Neuronal stem cell (in vitro differentiated cells): ENCODE measurements at regions not wholly inside any gene's neighbourhood (a gene's known extent, or its start where the extent isn't known, plus 50 kb on each side); places are given as distances from the start of the nearest gene placed in this dataset.

Source experiments
- DNase-seq: peaks from one replicate; pipeline ENCODE4 v3.0.0-alpha.2; 2013; ENCODE audit warnings: low spot score
- H2AFZ ChIP-seq: one replicate; pipeline ENCODE4 v1.6.1; 2013; ENCODE audit warnings: mild to moderate bottlenecking, low read length, inconsistent platforms
- H2AK5ac ChIP-seq: 2 replicates; pipeline ENCODE4 v1.6.1; 2013; ENCODE audit warnings: low read depth, mild to moderate bottlenecking, inconsistent platforms, low read length, moderate library complexity, mixed read lengths
- H2BK120ac ChIP-seq: 2 replicates; pipeline ENCODE4 v1.6.1; 2013; ENCODE audit warnings: low read depth, mild to moderate bottlenecking, inconsistent platforms, low read length, moderate library complexity, mixed read lengths
- H2BK12ac ChIP-seq: one replicate; pipeline ENCODE4 v1.6.1; 2013; ENCODE audit warnings: low read length, inconsistent platforms
- H2BK15ac ChIP-seq: 2 replicates; pipeline ENCODE4 v1.6.1; 2013; ENCODE audit warnings: mild to moderate bottlenecking, low read length, inconsistent platforms, mixed read lengths
- H2BK5ac ChIP-seq: one replicate; pipeline ENCODE4 v1.6.1; 2013; ENCODE audit warnings: inconsistent platforms, mild to moderate bottlenecking, low read length, moderate library complexity
- H3K14ac ChIP-seq: one replicate; pipeline ENCODE4 v1.6.1; 2013; ENCODE audit warnings: low read length, inconsistent platforms
- H3K18ac ChIP-seq: 2 replicates; pipeline ENCODE4 v1.6.1; 2013; ENCODE audit warnings: low read length, inconsistent platforms
- H3K23ac ChIP-seq: 2 replicates; pipeline ENCODE4 v1.6.1; 2013; ENCODE audit warnings: low read depth, mild to moderate bottlenecking, mixed read lengths, low read length, inconsistent platforms; ENCODE audit not compliant: poor library complexity
- H3K27ac ChIP-seq: replicated peaks from 3 replicates; pipeline ENCODE4 v1.5.1; 2013; ENCODE audit warnings: low read length, inconsistent platforms
- H3K27me3 ChIP-seq, 3 experiments: 2 replicates each; pipeline ENCODE4 v1.6.1; 2013; ENCODE audit warnings: low read length in 3 of 3, mild to moderate bottlenecking in 2 of 3, inconsistent platforms in 1 of 3, low read depth in 1 of 3, mixed read lengths in 1 of 3, moderate library complexity in 1 of 3; ENCODE audit not compliant: control insufficient read depth in 3 of 3, insufficient read depth in 3 of 3
- H3K36me3 ChIP-seq, 2 donors: replicated peaks in 1 of 2; 2 replicates each; pipeline ENCODE4 v1.6.1; 2013; ENCODE audit warnings: low read length in 2 of 2; ENCODE audit not compliant: control insufficient read depth in 2 of 2, insufficient read depth in 2 of 2
- H3K4ac ChIP-seq: 2 replicates; pipeline ENCODE4 v1.6.1; 2013; ENCODE audit warnings: inconsistent platforms, mild to moderate bottlenecking, low read length, moderate library complexity
- H3K4me1 ChIP-seq, 2 donors: 1 replicate in 1 of 2; 2 replicates in 1 of 2; pipeline ENCODE4 v1.6.1; 2013; ENCODE audit warnings: low read length in 2 of 2, low read depth in 1 of 2; ENCODE audit not compliant: control insufficient read depth in 2 of 2, insufficient read depth in 1 of 2
- H3K4me2 ChIP-seq: one replicate; pipeline ENCODE4 v1.6.1; 2013; ENCODE audit warnings: mild to moderate bottlenecking, low read length, inconsistent platforms; ENCODE audit not compliant: insufficient read depth, poor library complexity, severe bottlenecking
- H3K4me3 ChIP-seq, 2 donors: 2 replicates each; pipeline ENCODE4 v1.5.1; 2013; ENCODE audit warnings: low read length in 2 of 2, mild to moderate bottlenecking in 2 of 2, inconsistent platforms in 1 of 2, moderate library complexity in 1 of 2
- H3K79me1 ChIP-seq: one replicate; pipeline ENCODE4 v1.6.1; 2013; ENCODE audit warnings: low read depth, mild to moderate bottlenecking, inconsistent platforms, low read length, moderate library complexity
- H3K9ac ChIP-seq: one replicate; pipeline ENCODE4 v1.6.1; 2013; ENCODE audit warnings: mild to moderate bottlenecking, low read depth, low read length, inconsistent platforms; ENCODE audit not compliant: poor library complexity
- H3K9me3 ChIP-seq, 2 donors: replicated peaks in 1 of 2; 2 replicates each; pipeline versions ENCODE3 to v1.6.1; 2013; ENCODE audit warnings: low read length in 2 of 2, mild to moderate bottlenecking in 2 of 2, inconsistent platforms in 1 of 2, low read depth in 1 of 2, mixed read lengths in 1 of 2, moderate library complexity in 1 of 2; ENCODE audit not compliant: control insufficient read depth in 2 of 2, insufficient read depth in 1 of 2
- H4K8ac ChIP-seq: one replicate; pipeline ENCODE4 v1.6.1; 2013; ENCODE audit warnings: low read depth, mild to moderate bottlenecking, inconsistent platforms, low read length, moderate library complexity
- H4K91ac ChIP-seq: one replicate; pipeline ENCODE4 v1.6.1; 2013; ENCODE audit warnings: low read length, low read depth, mild to moderate bottlenecking, inconsistent platforms; ENCODE audit not compliant: poor library complexity
- WGBS, 2 donors: extraction: QIAGEN DNeasy Blood & Tissue Kit; methylation state at CpG; one replicate each; pipeline ENCODE4 v1.1.7; 2013; ENCODE audit warnings: missing lambda C conversion rate in 2 of 2, mixed read lengths in 1 of 2; ENCODE audit not compliant: insufficient read length in 2 of 2, insufficient replicate concordance in 1 of 2; ENCODE audit errors: extremely low coverage in 2 of 2; 5-methylcytosine and 5-hydroxymethylcytosine counted together

GRCh38 chrY:8655017-8655416 lies 682.2 kb upstream of the TSPY4 start:
- Histone ChIP-seq H3K79me1 (no peaks in the 10 kb centered on the region), H3K36me3 (no peaks in the 10 kb centered on the region), H3K9me3 (peaks cover 0 to 10% of the 10 kb centered on the region in 2 donors), H2AFZ (no peak overlapping the region), H3K14ac (no peak overlapping the region), H3K27me3 (no peaks in the 10 kb centered on the region), H2BK5ac (no peak overlapping the region), H2BK12ac (no peak overlapping the region), H3K4me1 (no peaks in the 10 kb centered on the region), H3K4me3 (no peak overlapping the region), H4K8ac (no peak overlapping the region), H3K23ac (no peak overlapping the region), H3K9ac (no peak overlapping the region), H3K4ac (no peak overlapping the region), H2AK5ac (no peak overlapping the region), H3K18ac (no peak overlapping the region), H3K27ac (no peak overlapping the region), H2BK15ac (no peak overlapping the region), H3K4me2 (no peak overlapping the region), H4K91ac (no peak overlapping the region), H2BK120ac (no peak overlapping the region)
- DNase-seq: no peak

GRCh38 chrY:8656101-8656500 lies 681.2 kb upstream of the TSPY4 start:
- no peak overlapping the region for H2AFZ ChIP-seq
- H2BK120ac ChIP-seq: no peak overlapping the region
- H3K23ac ChIP-seq: no peak overlapping the region
- no peaks in the 10 kb centered on the region for H3K4me1 ChIP-seq
- no peak overlapping the region for H3K27ac ChIP-seq
- H4K8ac ChIP-seq: no peak overlapping the region
- no peak overlapping the region for H4K91ac ChIP-seq
- DNase-seq: no peak
- no peak overlapping the region for H2BK12ac ChIP-seq
- H3K36me3 ChIP-seq: no peaks in the 10 kb centered on the region
- H3K4me3 ChIP-seq: no peak overlapping the region
- H3K9ac ChIP-seq: no peak overlapping the region
- peaks cover 0 to 10% of the 10 kb centered on the region in 2 donors for H3K9me3 ChIP-seq
- H2AK5ac ChIP-seq: no peak overlapping the region
- H3K14ac ChIP-seq: no peak overlapping the region
- H3K4me2 ChIP-seq: no peak overlapping the region
- no peak overlapping the region for H2BK15ac ChIP-seq
- H3K79me1 ChIP-seq: no peaks in the 10 kb centered on the region
- no peak overlapping the region for H2BK5ac ChIP-seq
- no peak overlapping the region for H3K4ac ChIP-seq
- no peak overlapping the region for H3K18ac ChIP-seq
- no peaks in the 10 kb centered on the region for H3K27me3 ChIP-seq

GRCh38 chrY:8656515-8656914 lies 680.7 kb upstream of the TSPY4 start:
- DNase-seq: no peak
- Histone ChIP-seq H3K4me3 (no peak overlapping the region), H2BK12ac (no peak overlapping the region), H4K91ac (no peak overlapping the region), H2AK5ac (no peak overlapping the region), H3K9ac (no peak overlapping the region), H3K27me3 (no peaks in the 10 kb centered on the region), H3K18ac (no peak overlapping the region), H3K9me3 (peaks cover 0 to 10% of the 10 kb centered on the region in 2 donors), H3K4me2 (no peak overlapping the region), H3K79me1 (no peaks in the 10 kb centered on the region), H3K23ac (no peak overlapping the region), H2BK5ac (no peak overlapping the region), H3K4me1 (no peaks in the 10 kb centered on the region), H2AFZ (no peak overlapping the region), H3K36me3 (no peaks in the 10 kb centered on the region), H3K14ac (no peak overlapping the region), H4K8ac (no peak overlapping the region), H2BK15ac (no peak overlapping the region), H3K4ac (no peak overlapping the region), H3K27ac (no peak overlapping the region), H2BK120ac (no peak overlapping the region)
- WGBS, 2 donors: no CpG with 5 or more reads among the region's 5 CpGs

GRCh38 chrY:8659721-8660120 lies 677.5 kb upstream of the TSPY4 start:
- Histone ChIP-seq H3K27ac (no peak overlapping the region), H2BK12ac (no peak overlapping the region), H3K9ac (no peak overlapping the region), H3K4ac (no peak overlapping the region), H3K18ac (no peak overlapping the region), H3K27me3 (no peaks in the 10 kb centered on the region), H3K23ac (no peak overlapping the region), H3K4me2 (no peak overlapping the region), H2BK5ac (no peak overlapping the region), H2AK5ac (no peak overlapping the region), H2BK120ac (no peak overlapping the region), H3K14ac (no peak overlapping the region), H3K9me3 (peaks cover 0 to 8% of the 10 kb centered on the region in 2 donors), H3K4me3 (no peak overlapping the region), H3K79me1 (no peaks in the 10 kb centered on the region), H3K36me3 (no peaks in the 10 kb centered on the region), H2BK15ac (no peak overlapping the region), H4K91ac (no peak overlapping the region), H4K8ac (no peak overlapping the region), H3K4me1 (no peaks in the 10 kb centered on the region), H2AFZ (no peak overlapping the region)
- DNase-seq: no peak
- WGBS, 2 donors: no CpG with 5 or more reads among the region's 6 CpGs
